ENCODE measurements at regions not wholly inside any gene's neighbourhood (a gene's known extent, or its start where the extent isn't known, plus 50 kb on each side); places are given as distances from the start of the nearest gene placed in this dataset.

DNA sequence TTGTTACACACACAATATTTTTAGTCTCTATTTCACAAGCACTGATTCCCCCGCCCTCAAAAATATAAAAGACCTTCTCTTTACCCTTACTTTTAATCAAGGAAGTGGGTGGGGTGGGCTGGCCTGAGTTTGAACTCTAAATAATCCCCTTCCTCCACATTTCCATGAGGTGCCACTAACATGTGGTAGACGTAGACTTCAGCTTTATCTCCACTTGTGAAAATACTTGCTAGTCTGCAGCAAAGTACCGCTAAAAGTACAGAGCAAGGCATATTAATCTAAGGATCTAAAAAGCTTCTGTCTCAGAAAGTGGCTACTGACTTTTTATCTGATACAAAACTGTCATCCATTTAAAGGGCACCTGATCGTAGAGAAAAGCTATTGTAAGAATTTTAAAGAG is 739.6 kb upstream of the SLC10A2 start:
- TF ChIP-seq, protein P1, sequence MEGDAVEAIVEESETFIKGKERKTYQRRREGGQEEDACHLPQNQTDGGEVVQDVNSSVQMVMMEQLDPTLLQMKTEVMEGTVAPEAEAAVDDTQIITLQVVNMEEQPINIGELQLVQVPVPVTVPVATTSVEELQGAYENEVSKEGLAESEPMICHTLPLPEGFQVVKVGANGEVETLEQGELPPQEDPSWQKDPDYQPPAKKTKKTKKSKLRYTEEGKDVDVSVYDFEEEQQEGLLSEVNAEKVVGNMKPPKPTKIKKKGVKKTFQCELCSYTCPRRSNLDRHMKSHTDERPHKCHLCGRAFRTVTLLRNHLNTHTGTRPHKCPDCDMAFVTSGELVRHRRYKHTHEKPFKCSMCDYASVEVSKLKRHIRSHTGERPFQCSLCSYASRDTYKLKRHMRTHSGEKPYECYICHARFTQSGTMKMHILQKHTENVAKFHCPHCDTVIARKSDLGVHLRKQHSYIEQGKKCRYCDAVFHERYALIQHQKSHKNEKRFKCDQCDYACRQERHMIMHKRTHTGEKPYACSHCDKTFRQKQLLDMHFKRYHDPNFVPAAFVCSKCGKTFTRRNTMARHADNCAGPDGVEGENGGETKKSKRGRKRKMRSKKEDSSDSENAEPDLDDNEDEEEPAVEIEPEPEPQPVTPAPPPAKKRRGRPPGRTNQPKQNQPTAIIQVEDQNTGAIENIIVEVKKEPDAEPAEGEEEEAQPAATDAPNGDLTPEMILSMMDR (IDR thresholded peaks at IDR 0.05), result no peak
- TF ChIP-seq POLR2A (IDR thresholded peaks at IDR 0.05) (no peak), POLR2AphosphoS5 (IDR thresholded peaks at IDR 0.05; ENCODE audit: insufficient read depth in 1 of 2, low read depth in 1 of 2) (no peak)

Data from vagina (tissue), 2 donors.